Sigmoid colon (tissue), 3 donors: ENCODE measurements at regions not wholly inside any gene's neighbourhood (a gene's known extent, or its start where the extent isn't known, plus 50 kb on each side); places are given as distances from the start of the nearest gene placed in this dataset.

ENCODE experiments used
- POLR2A ChIP-seq, 2 donors: fragments of 450-650 bp; IDR thresholded peaks; one replicate each; pipeline ENCODE4 v1.6.1; 2016; ENCODE audit warnings: antibody characterized with exemption in 2 of 2, mild to moderate bottlenecking in 2 of 2, moderate library complexity in 2 of 2
- TF ChIP-seq, protein P1 (sequence below), 4 experiments: fragments of 450-650 bp in 3 of 4; fragments of 200-600 bp in 1 of 4; IDR thresholded peaks; one replicate each; pipeline ENCODE4 v1.5.1; 2016 to 2019; ENCODE audit warnings: antibody characterized with exemption in 4 of 4, mild to moderate bottlenecking in 3 of 4, moderate library complexity in 2 of 4

GRCh38 chr4:31220921-31221320, 500.8 kb downstream of the PCDH7 start:
- TF ChIP-seq POLR2A (IDR thresholded peaks at IDR 0.05): no peak
- TF ChIP-seq, protein P1, sequence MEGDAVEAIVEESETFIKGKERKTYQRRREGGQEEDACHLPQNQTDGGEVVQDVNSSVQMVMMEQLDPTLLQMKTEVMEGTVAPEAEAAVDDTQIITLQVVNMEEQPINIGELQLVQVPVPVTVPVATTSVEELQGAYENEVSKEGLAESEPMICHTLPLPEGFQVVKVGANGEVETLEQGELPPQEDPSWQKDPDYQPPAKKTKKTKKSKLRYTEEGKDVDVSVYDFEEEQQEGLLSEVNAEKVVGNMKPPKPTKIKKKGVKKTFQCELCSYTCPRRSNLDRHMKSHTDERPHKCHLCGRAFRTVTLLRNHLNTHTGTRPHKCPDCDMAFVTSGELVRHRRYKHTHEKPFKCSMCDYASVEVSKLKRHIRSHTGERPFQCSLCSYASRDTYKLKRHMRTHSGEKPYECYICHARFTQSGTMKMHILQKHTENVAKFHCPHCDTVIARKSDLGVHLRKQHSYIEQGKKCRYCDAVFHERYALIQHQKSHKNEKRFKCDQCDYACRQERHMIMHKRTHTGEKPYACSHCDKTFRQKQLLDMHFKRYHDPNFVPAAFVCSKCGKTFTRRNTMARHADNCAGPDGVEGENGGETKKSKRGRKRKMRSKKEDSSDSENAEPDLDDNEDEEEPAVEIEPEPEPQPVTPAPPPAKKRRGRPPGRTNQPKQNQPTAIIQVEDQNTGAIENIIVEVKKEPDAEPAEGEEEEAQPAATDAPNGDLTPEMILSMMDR (IDR thresholded peaks at IDR 0.05): no peak
